ENCODE measurements at regions not wholly inside any gene's neighbourhood (a gene's known extent, or its start where the extent isn't known, plus 50 kb on each side); places are given as distances from the start of the nearest gene placed in this dataset.

DNA sequence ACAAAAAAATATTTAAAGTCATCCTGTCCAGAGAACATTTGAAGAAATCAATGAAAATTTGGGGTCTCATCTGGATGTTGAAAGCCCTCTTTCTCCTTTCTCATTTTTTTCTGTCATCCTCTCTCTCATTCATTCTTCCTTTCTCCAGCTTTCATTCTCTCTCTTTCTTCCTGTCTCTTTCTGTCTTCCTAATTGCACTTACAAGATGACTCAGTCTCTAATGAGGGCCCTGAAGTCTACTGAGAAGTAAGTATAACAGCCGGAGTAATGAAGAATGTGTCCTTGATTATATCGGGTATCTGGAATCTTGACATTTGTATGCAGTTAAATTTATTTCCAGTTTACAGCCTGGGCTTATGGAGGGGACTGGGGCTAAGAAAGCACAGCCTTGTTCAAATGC, 232.2 kb upstream of the SULF2 start:
- Histone ChIP-seq H3K4me1 (ENCODE audit: insufficient read depth) (no peaks in the 10 kb centered on the region), H3K36me3 (ENCODE audit: insufficient read depth) (no peaks in the 10 kb centered on the region), H3K27ac (ENCODE audit: low read depth) (no peak overlapping the region), H3K4me3 (ENCODE audit: low read depth, low read length) (no peak overlapping the region)
- no peak for DNase-seq (ENCODE audit: extremely low spot score)
- WGBS: 50% methylated on average over 2 of the region's 2 CpGs

DNA sequence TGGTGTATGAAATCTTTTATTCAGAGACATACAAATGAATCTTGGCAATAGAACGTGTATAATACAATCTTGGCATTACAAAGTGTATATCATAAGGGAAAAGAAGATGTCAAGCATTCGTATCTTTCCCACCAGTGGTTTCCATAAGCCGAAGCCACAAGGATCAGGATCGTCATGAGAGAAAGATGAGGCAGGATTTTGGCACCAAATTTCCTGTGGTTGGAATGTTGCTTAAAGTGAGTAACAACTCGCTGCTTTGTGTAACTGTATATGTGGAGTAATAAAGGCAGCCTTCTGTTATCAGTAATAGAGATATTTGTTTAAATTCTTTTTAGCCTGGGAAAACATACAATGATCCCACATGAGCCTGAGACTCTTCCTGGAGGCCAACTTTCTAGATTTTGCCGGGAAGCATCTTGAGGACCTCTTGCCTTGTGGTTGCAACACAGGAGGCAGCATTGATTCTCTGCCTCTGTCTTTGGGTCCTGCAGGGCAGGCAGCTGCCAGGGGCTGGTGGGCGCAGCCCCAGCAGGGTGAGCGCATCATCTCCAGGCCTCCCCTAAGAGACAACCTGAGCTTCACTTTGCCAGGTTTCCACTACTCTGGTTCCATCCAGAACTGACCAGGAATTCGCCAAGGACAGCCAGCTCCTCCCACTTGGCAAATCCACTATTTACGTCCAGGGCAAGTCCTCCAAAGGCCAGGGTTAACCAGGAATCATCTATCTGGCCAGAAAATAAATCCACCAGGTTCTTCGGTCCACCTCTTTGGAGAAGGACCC, 230.9 kb upstream of the SULF2 start:
- Histone ChIP-seq H3K36me3 (ENCODE audit: insufficient read depth) (no peaks in the 10 kb centered on the region), H3K4me3 (ENCODE audit: low read depth, low read length) (no peak overlapping the region), H3K27ac (ENCODE audit: low read depth) (no peak overlapping the region), H3K4me1 (ENCODE audit: insufficient read depth) (no peaks in the 10 kb centered on the region)
- DNase-seq (ENCODE audit: extremely low spot score): no peak
- WGBS: 50% methylated on average over 11 of the region's 11 CpGs

DNA sequence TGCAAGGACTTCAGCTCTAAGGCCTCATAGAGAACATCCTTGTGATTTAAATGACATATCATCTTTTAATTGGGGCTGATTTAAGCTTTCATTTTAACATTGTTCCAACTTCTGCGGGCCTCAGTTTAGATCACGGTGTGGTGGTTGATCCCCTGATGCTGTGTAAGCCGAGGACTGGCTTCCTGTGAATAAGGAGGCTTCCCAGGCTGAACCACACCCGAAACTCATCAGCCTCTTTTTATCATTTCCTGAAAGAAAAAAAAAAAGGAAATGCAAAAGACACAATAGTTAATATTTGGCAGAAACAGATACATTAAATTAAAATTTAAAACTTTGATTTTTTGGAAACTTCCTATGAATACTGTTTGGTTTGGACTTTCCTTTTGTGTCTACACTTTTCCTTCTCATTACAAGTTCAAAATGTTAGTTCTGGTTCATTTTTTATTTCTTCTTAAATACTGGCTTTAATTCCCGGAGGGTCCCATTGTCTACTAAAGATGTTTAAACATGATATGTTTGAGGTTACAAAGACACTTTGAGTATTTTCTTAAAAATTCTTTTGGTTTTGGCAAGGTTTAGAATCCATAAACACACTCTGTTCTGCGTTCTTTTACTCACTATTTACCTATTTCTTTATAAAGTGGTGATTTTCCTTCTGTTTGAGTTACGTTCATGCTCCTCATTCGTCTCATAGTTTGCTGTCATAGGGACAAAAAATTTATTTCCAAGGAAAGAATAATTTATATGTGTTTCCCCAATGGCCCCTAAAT, 230.0 kb upstream of the SULF2 start:
- Histone ChIP-seq H3K4me3 (ENCODE audit: low read depth, low read length) (no peak overlapping the region), H3K27ac (ENCODE audit: low read depth) (no peak overlapping the region), H3K4me1 (ENCODE audit: insufficient read depth) (no peaks in the 10 kb centered on the region), H3K36me3 (ENCODE audit: insufficient read depth) (no peaks in the 10 kb centered on the region)
- WGBS: 54% methylated on average over 8 of the region's 8 CpGs
- no peak for DNase-seq (ENCODE audit: extremely low spot score)

DNA sequence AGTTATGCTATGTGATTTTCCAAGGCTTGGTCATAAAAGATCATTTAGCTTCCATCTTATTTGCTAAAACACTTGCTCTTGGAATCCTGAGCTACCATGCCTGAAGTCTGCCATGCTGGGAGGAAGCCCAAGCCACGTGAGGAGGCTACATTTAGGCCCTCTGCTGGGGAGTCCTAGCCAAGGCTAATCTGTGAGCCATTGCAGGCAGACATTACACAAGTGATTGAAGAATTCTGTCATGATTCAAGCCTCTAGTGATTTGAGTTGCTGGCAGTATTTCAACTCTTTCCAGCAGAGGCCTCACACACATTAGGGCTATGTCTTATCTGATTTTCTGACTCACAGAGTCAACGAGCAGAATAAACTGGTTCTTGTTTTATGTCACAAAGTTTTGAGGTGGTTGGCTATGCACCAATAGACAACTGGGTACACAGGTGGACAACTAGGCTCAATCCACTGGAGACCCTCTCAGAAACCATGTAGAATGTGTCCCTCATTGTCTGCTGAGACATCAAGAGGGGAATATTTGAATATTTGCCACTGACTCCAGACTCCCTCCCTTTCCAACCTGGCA, 227.2 kb upstream of the SULF2 start:
- WGBS: 38% methylated on average over 2 of the region's 2 CpGs
- Histone ChIP-seq H3K27ac (ENCODE audit: low read depth) (no peak overlapping the region), H3K36me3 (ENCODE audit: insufficient read depth) (no peaks in the 10 kb centered on the region), H3K4me3 (ENCODE audit: low read depth, low read length) (no peak overlapping the region), H3K4me1 (ENCODE audit: insufficient read depth) (no peaks in the 10 kb centered on the region)
- no peak for DNase-seq (ENCODE audit: extremely low spot score)

DNA sequence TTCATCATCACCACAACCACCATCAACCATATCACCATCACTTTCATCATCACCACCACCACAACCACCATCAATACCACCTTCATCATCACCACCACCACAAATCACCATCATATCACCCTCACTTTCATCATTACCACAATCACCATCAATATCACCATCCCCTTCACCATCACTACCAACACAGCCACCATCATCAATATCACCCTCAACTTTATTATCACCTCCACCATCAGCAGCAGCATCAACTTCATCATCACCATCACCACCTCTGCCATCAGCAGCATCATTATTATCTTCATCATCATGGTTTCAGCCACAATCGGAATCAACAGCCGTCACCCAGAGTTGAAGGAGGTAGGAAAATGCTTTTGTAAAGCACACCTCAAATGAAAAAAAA, 225.7 kb upstream of the SULF2 start:
- WGBS: 97% methylated on average over 2 of the region's 2 CpGs
- no peak for DNase-seq (ENCODE audit: extremely low spot score)
- Histone ChIP-seq H3K27ac (ENCODE audit: low read depth) (no peak overlapping the region), H3K4me1 (ENCODE audit: insufficient read depth) (no peaks in the 10 kb centered on the region), H3K4me3 (ENCODE audit: low read depth, low read length) (no peak overlapping the region), H3K36me3 (ENCODE audit: insufficient read depth) (no peaks in the 10 kb centered on the region)

DNA sequence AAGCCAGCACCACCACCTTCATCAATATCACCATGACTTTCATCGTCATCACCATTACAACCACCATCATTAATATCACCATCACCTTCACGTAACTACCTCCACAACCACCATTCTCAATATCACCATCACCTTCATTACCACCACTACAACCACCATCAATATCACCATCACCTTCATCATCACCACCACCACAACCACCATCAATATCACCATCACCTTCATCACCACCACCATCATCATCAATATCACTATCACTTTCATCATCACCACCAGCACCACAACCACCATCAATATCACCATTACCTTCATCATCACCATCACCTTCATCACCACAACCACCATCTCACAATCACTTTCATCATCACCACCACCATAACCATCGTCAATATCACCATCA, 225.3 kb upstream of the SULF2 start:
- DNase-seq (ENCODE audit: extremely low spot score): no peak
- no peaks in the 10 kb centered on the region for H3K36me3 ChIP-seq (ENCODE audit: insufficient read depth)
- H3K27ac ChIP-seq (ENCODE audit: low read depth): no peak overlapping the region
- no peaks in the 10 kb centered on the region for H3K4me1 ChIP-seq (ENCODE audit: insufficient read depth)
- no peak overlapping the region for H3K4me3 ChIP-seq (ENCODE audit: low read depth, low read length)
- WGBS: 96% methylated on average over 3 of the region's 3 CpGs

DNA sequence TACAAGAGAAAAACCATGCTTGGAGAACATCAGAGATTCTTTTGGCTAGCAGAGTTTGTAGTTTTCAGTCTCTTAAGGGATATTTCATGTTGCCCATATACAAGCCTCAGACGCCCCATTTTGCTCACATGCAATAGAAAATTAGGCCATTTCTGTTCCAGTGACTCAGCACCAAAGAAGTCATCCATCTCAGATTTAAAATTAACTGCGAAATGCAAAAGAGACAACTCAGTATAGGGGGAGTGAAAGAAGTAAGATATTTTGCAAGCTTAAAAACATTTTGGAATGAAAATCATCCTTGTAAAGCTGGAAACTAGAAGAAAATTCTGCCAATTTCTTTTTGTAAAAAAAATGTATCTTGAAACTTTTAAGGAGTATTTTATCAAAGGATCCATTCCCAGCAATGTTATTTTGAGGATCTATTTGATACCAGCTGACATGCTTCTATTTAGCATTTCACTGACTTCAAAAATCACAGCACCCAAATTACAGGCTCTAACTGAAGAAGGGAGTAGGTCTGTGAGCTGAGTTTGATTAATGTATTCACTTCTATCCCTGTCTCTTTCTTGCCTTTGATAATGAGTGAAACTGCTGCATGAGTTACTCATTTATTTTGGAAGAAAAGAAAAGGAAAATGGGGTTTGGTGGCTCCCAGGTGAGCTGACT, 223.7 kb upstream of the SULF2 start:
- WGBS: 46% methylated on average over 2 of the region's 2 CpGs
- no peaks in the 10 kb centered on the region for H3K4me1 ChIP-seq (ENCODE audit: insufficient read depth)
- H3K27ac ChIP-seq (ENCODE audit: low read depth): no peak overlapping the region
- H3K4me3 ChIP-seq (ENCODE audit: low read depth, low read length): no peak overlapping the region
- no peak for DNase-seq (ENCODE audit: extremely low spot score)
- no peaks in the 10 kb centered on the region for H3K36me3 ChIP-seq (ENCODE audit: insufficient read depth)

DNA sequence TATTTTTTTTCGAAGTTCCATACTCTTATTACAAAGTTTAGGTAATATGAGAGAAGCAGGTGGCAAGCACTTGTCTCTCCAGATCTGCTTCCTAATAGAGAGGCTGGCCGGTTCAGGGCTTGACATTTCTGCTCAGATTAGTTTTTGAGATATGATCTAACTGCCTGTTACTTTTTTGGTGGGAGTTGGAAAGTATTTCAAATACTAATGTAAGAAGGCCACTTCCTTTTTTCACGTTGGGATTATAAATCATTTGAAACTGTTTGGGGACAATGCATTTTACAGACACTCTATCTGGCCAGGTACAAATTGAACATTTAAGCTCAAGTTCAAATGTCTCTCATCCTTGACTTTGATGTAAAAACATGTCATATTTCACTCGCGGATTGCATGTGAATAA, 222.1 kb upstream of the SULF2 start:
- Histone ChIP-seq H3K36me3 (ENCODE audit: insufficient read depth) (no peaks in the 10 kb centered on the region), H3K4me3 (ENCODE audit: low read depth, low read length) (no peak overlapping the region), H3K4me1 (ENCODE audit: insufficient read depth) (no peaks in the 10 kb centered on the region), H3K27ac (ENCODE audit: low read depth) (no peak overlapping the region)
- 73% methylated on average over 5 of the region's 5 CpGs for WGBS
- no peak for DNase-seq (ENCODE audit: extremely low spot score)

DNA sequence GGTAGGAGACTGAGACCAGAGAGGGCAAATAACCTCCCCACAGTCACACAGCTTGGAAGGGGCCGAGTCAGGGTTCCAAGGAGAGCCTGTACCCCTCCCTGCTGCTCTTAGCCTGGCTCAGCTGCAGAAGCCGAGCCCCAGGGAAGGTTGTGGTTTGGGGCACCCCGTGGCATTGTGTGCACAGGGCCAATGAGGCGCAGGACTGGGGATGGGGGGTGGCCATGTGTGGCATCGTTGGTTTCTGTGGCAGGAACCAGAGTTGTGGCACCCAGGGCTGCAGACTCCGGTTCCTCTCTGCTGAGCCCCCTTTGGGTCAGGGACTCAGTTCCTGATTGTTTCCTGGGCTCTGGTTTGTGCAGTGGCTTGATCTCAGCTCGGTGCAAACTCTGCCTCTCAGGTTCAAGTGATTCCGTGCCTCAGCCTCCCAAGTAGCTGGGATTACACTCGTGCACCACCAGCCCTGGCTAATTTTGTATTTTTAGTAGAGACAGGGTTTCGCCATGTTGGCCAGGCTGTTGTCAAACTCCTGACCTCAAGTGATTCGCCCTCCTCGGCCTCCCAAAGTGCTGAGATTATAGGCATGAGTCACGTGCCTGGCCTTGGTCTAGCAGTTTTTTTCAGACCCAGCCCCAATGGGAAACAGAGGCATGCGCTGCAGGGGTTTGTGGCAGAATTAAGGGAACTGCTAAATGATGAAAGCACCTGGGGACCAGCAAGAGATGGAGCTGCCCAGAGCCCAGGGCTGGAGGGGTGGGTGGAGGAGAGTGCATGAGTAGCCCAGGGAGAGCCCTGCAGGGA, 221.0 kb upstream of the SULF2 start:
- Histone ChIP-seq H3K36me3 (ENCODE audit: insufficient read depth) (no peaks in the 10 kb centered on the region), H3K4me3 (ENCODE audit: low read depth, low read length) (no peak overlapping the region), H3K27ac (ENCODE audit: low read depth) (no peak overlapping the region), H3K4me1 (ENCODE audit: insufficient read depth) (no peaks in the 10 kb centered on the region)
- WGBS: 75% methylated on average over 14 of the region's 14 CpGs
- DNase-seq (ENCODE audit: extremely low spot score): no peak

DNA sequence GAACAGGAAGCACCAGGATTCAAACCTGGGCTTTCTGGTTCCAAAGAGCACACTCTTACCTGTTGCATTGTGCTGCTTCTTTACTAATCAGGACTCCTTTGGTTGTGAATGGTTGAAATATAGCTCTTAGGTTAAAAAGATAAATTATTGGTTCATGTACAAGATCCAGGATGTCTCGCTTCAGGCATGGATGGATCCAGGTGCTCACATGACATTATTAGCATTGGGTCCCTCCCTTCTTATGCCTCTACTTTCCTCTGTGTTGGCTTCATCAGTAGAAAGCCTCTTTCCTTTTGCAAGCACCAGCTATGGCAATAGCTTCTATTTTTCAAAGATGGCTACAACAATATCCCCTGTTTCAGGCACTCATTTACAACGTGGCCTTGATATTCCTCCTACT, 217.7 kb upstream of the SULF2 start:
- WGBS: 92% methylated on average over 2 of the region's 2 CpGs
- H3K4me1 ChIP-seq (ENCODE audit: insufficient read depth): no peaks in the 10 kb centered on the region
- no peaks in the 10 kb centered on the region for H3K36me3 ChIP-seq (ENCODE audit: insufficient read depth)
- no peak for DNase-seq (ENCODE audit: extremely low spot score)
- no peak overlapping the region for H3K4me3 ChIP-seq (ENCODE audit: low read depth, low read length)
- no peak overlapping the region for H3K27ac ChIP-seq (ENCODE audit: low read depth)

DNA sequence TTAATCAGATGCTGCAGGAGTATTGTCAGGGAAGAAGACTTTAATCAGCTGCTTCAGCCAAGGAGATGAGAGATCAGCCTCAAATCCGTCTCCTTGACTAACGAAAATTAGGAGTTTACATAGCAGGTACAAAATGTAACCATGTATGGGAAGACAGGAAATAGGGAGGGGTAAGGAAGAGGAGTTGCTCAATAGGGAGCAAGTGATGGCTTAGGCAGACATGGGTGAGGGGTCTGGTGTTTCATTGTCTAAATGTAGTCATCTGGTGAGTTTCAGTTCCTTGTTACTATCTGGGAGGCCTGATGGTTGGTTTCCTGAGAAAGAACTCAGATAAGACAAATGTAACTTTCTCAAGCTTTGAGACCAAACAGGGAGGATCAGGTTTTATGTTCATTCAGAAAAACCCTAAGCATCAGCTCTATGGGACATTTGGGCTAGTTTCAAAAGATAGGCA, 217.3 kb upstream of the SULF2 start:
- WGBS: 46% methylated on average over 2 of the region's 2 CpGs
- no peak for DNase-seq (ENCODE audit: extremely low spot score)
- Histone ChIP-seq H3K4me1 (ENCODE audit: insufficient read depth) (no peaks in the 10 kb centered on the region), H3K36me3 (ENCODE audit: insufficient read depth) (no peaks in the 10 kb centered on the region), H3K27ac (ENCODE audit: low read depth) (no peak overlapping the region), H3K4me3 (ENCODE audit: low read depth, low read length) (no peak overlapping the region)

DNA sequence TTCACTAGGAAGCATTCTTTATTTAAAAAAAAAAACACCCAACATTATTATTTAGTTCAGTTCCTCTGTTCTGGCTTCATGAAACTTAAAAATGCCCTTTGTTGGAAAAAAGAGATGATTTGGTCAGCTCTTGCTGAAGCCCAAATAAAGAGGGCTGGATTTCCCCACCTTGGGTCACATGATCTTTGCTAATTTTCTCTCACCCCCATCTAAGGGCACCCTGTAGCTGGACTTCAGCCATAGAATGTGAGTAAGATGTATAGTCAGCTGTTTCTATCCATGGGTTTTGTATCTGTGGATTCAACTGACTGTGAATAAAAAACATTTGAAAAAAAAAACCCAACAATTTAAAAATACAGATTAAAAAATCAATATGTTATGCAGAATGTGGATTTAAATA, 213.9 kb upstream of the SULF2 start:
- Histone ChIP-seq H3K36me3 (ENCODE audit: insufficient read depth) (no peaks in the 10 kb centered on the region), H3K4me3 (ENCODE audit: low read depth, low read length) (no peak overlapping the region), H3K4me1 (ENCODE audit: insufficient read depth) (no peaks in the 10 kb centered on the region), H3K27ac (ENCODE audit: low read depth) (no peak overlapping the region)
- no peak for DNase-seq (ENCODE audit: extremely low spot score)

DNA sequence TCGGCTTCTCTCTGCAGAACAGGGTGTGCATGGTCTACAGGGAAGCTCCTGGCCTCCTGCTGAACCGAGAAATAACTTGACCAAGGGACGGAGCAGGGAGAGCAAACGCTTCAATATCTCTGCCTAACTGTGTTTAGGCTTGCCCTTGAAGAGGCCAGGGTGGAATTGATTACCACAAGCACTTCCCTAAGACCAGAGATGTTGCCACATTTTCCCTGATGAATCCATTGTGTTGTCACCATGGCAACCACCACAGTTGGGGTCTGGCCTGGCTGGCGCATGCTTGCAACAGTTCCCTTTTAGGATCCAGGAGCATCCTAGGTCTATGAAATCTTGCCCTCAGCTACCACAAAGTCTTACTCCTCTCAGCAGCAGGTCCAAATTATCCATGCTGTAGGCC, 213.5 kb upstream of the SULF2 start:
- H3K36me3 ChIP-seq (ENCODE audit: insufficient read depth): no peaks in the 10 kb centered on the region
- WGBS: 86% methylated on average over 5 of the region's 5 CpGs
- H3K4me1 ChIP-seq (ENCODE audit: insufficient read depth): no peaks in the 10 kb centered on the region
- H3K4me3 ChIP-seq (ENCODE audit: low read depth, low read length): no peak overlapping the region
- H3K27ac ChIP-seq (ENCODE audit: low read depth): no peak overlapping the region
- DNase-seq (ENCODE audit: extremely low spot score): no peak
